BLaER1 (cell line): ENCODE measurements at regions not wholly inside any gene's neighbourhood (a gene's known extent, or its start where the extent isn't known, plus 50 kb on each side); places are given as distances from the start of the nearest gene placed in this dataset.

Source experiments
- H3K27ac ChIP-seq: shearing (Covaris generic); formaldehyde crosslinking; 2 replicates; pipeline ENCODE4 v1.8.1; 2022
- H3K27me3 ChIP-seq: shearing (Covaris generic); formaldehyde crosslinking; 2 replicates; pipeline ENCODE4 v1.8.1; 2022
- H3K36me3 ChIP-seq: shearing (Covaris generic); formaldehyde crosslinking; 2 replicates; pipeline ENCODE4 v1.8.1; 2022
- H3K4me1 ChIP-seq: shearing (Covaris generic); formaldehyde crosslinking; 2 replicates; pipeline ENCODE4 v1.8.1; 2022
- H3K4me2 ChIP-seq: shearing (Covaris generic); formaldehyde crosslinking; 2 replicates; pipeline ENCODE4 v1.8.1; 2022
- H3K4me3 ChIP-seq: shearing (Covaris generic); formaldehyde crosslinking; 2 replicates; pipeline ENCODE4 v1.8.1; 2022
- H3K9ac ChIP-seq: shearing (Covaris generic); formaldehyde crosslinking; 2 replicates; pipeline ENCODE4 v1.8.1; 2022
- H3K9me3 ChIP-seq: shearing (Covaris generic); formaldehyde crosslinking; 2 replicates; pipeline ENCODE4 v1.8.1; 2022
- H4K20me1 ChIP-seq: shearing (Covaris generic); formaldehyde crosslinking; 2 replicates; pipeline ENCODE4 v1.8.1; 2022
- Cebpa-rat ChIP-seq: shearing (Covaris generic); IDR thresholded peaks from 2 replicates; pipeline ENCODE4 v1.8.1; 2022

- Histone ChIP-seq H3K4me3 (no peak overlapping the region), H4K20me1 (no peaks in the 10 kb centered on the region), H3K4me1 (no peaks in the 10 kb centered on the region), H3K27ac (no peak overlapping the region), H3K36me3 (no peaks in the 10 kb centered on the region), H3K4me2 (no peak overlapping the region), H3K9me3 (no peaks in the 10 kb centered on the region), H3K27me3 (no peaks in the 10 kb centered on the region), H3K9ac (no peak overlapping the region)
- TF ChIP-seq Cebpa-rat: no peak
These were observed 71.3 kb downstream of the IRX5 start for GRCh38 chr16:55001931-55002330.

GRCh38 chr16:55002419-55002818 is 71.8 kb downstream of the IRX5 start:
- no peaks in the 10 kb centered on the region for H3K27me3 ChIP-seq

GRCh38 chr16:55003306-55003705 is 72.6 kb downstream of the IRX5 start:
- TF ChIP-seq Cebpa-rat: no peak

More at GRCh38 chr16:55002419-55002818, 71.8 kb downstream of the IRX5 start:
- Histone ChIP-seq H3K4me2 (no peak overlapping the region), H3K36me3 (no peaks in the 10 kb centered on the region), H3K9me3 (no peaks in the 10 kb centered on the region), H3K4me3 (no peak overlapping the region), H4K20me1 (no peaks in the 10 kb centered on the region), H3K27ac (no peak overlapping the region), H3K9ac (no peak overlapping the region), H3K4me1 (no peaks in the 10 kb centered on the region)
- no peak for TF ChIP-seq Cebpa-rat

GRCh38 chr16:55003916-55004315 is 73.3 kb downstream of the IRX5 start:
- Histone ChIP-seq H4K20me1 (no peaks in the 10 kb centered on the region), H3K27me3 (no peaks in the 10 kb centered on the region), H3K9me3 (no peaks in the 10 kb centered on the region), H3K4me2 (no peak overlapping the region), H3K36me3 (no peaks in the 10 kb centered on the region), H3K9ac (no peak overlapping the region), H3K4me1 (0 out of 2 replicates have a peak, but pooled peaks cover 5% of the 10 kb centered on the region), H3K27ac (no peak overlapping the region), H3K4me3 (no peak overlapping the region)
- no peak for TF ChIP-seq Cebpa-rat

More at GRCh38 chr16:55003306-55003705, 72.6 kb downstream of the IRX5 start:
- H3K27ac ChIP-seq: no peak overlapping the region
- H3K4me1 ChIP-seq: no peaks in the 10 kb centered on the region
- H3K9ac ChIP-seq: no peak overlapping the region
- H4K20me1 ChIP-seq: no peaks in the 10 kb centered on the region
- H3K4me2 ChIP-seq: no peak overlapping the region
- no peaks in the 10 kb centered on the region for H3K9me3 ChIP-seq
- H3K36me3 ChIP-seq: no peaks in the 10 kb centered on the region
- no peak overlapping the region for H3K4me3 ChIP-seq
- H3K27me3 ChIP-seq: no peaks in the 10 kb centered on the region

- no peak overlapping the region for H3K9ac ChIP-seq
- H3K4me1 ChIP-seq: peaks cover 14% of the 10 kb centered on the region
- H3K4me3 ChIP-seq: no peak overlapping the region
- TF ChIP-seq Cebpa-rat: no peak
- no peaks in the 10 kb centered on the region for H3K27me3 ChIP-seq
- H4K20me1 ChIP-seq: no peaks in the 10 kb centered on the region
- H3K9me3 ChIP-seq: no peaks in the 10 kb centered on the region
- H3K27ac ChIP-seq: no peak overlapping the region
- H3K36me3 ChIP-seq: no peaks in the 10 kb centered on the region
- H3K4me2 ChIP-seq: no peak overlapping the region
These were observed 76.8 kb downstream of the IRX5 start for GRCh38 chr16:55007504-55007903.

GRCh38 chr16:55008836-55009510 is 78.3 kb downstream of the IRX5 start:
- H4K20me1 ChIP-seq: no peaks in the 10 kb centered on the region
- no peaks in the 10 kb centered on the region for H3K9me3 ChIP-seq
- no peak overlapping the region for H3K27ac ChIP-seq
- H3K36me3 ChIP-seq: no peaks in the 10 kb centered on the region
- no peaks in the 10 kb centered on the region for H3K27me3 ChIP-seq
- H3K4me3 ChIP-seq: no peak overlapping the region
- no peak overlapping the region for H3K9ac ChIP-seq
- H3K4me2 ChIP-seq: no peak overlapping the region; the same call in 1 of the 2 replicates
- peaks cover 29% of the 10 kb centered on the region for H3K4me1 ChIP-seq
- no peak for TF ChIP-seq Cebpa-rat

GRCh38 chr16:55009581-55009980 is 78.9 kb downstream of the IRX5 start:
- Histone ChIP-seq H4K20me1 (no peaks in the 10 kb centered on the region), H3K27me3 (no peaks in the 10 kb centered on the region), H3K4me3 (no peak overlapping the region), H3K36me3 (no peaks in the 10 kb centered on the region), H3K9me3 (no peaks in the 10 kb centered on the region), H3K4me1 (peaks cover 35% of the 10 kb centered on the region), H3K4me2 (no peak overlapping the region), H3K27ac (no peak overlapping the region), H3K9ac (no peak overlapping the region)
- TF ChIP-seq Cebpa-rat: no peak

GRCh38 chr16:55010492-55011160 is 80.0 kb downstream of the IRX5 start:
- Histone ChIP-seq H3K9me3 (no peaks in the 10 kb centered on the region), H3K36me3 (no peaks in the 10 kb centered on the region), H3K9ac (no peak overlapping the region), H3K27ac (no peak overlapping the region), H3K27me3 (no peaks in the 10 kb centered on the region), H4K20me1 (no peaks in the 10 kb centered on the region), H3K4me3 (no peak overlapping the region), H3K4me2 (no peak overlapping the region), H3K4me1 (peaks cover 45% of the 10 kb centered on the region)
- no peak for TF ChIP-seq Cebpa-rat

- no peaks in the 10 kb centered on the region for H4K20me1 ChIP-seq
- peak overlapping the region; percentile 43; the same call in 1 of the 2 replicates for H3K27ac ChIP-seq
- TF ChIP-seq Cebpa-rat: no peak
- H3K4me1 ChIP-seq: peaks cover 58% of the 10 kb centered on the region
- no peaks in the 10 kb centered on the region for H3K36me3 ChIP-seq
- peak overlapping the region; percentile 58 for H3K4me2 ChIP-seq
- H3K9me3 ChIP-seq: no peaks in the 10 kb centered on the region
- no peak overlapping the region for H3K4me3 ChIP-seq
- H3K9ac ChIP-seq: no peak overlapping the region
- H3K27me3 ChIP-seq: no peaks in the 10 kb centered on the region
These were observed 81.7 kb downstream of the IRX5 start for GRCh38 chr16:55012362-55012761.

- no peaks in the 10 kb centered on the region for H3K36me3 ChIP-seq
- H3K27ac ChIP-seq: peak overlapping the region; percentile 43; the same call in 1 of the 2 replicates
- TF ChIP-seq Cebpa-rat: no peak
- peak overlapping the region; percentile 58 for H3K4me2 ChIP-seq
- H3K4me3 ChIP-seq: no peak overlapping the region
- H3K27me3 ChIP-seq: no peaks in the 10 kb centered on the region
- no peaks in the 10 kb centered on the region for H4K20me1 ChIP-seq
- peaks cover 62% of the 10 kb centered on the region for H3K4me1 ChIP-seq
- H3K9ac ChIP-seq: no peak overlapping the region
- H3K9me3 ChIP-seq: no peaks in the 10 kb centered on the region
These were observed 82.1 kb downstream of the IRX5 start for GRCh38 chr16:55012793-55013192.
